Mammary epithelial cell (primary cell): ENCODE measurements at regions not wholly inside any gene's neighbourhood (a gene's known extent, or its start where the extent isn't known, plus 50 kb on each side); places are given as distances from the start of the nearest gene placed in this dataset.

Source experiments
- CTCF ChIP-seq, 2 donors: IDR thresholded peaks in 1 of 2; conservative IDR thresholded peaks in 1 of 2; 2 replicates each; pipeline ENCODE4 v1.5.1; 2011 to 2012; ENCODE audit warnings: inconsistent platforms in 2 of 2, low read length in 2 of 2, mild to moderate bottlenecking in 2 of 2, control low read depth in 1 of 2, low read depth in 1 of 2; ENCODE audit not compliant: insufficient read depth in 1 of 2; ENCODE audit errors: extremely low read depth in 1 of 2
- EZH2 ChIP-seq: IDR thresholded peaks from 2 replicates; pipeline ENCODE4 v1.6.1; 2012; ENCODE audit warnings: low read length, inconsistent platforms, borderline replicate concordance

GRCh38 chr13:76029706-76030105 lies 393.6 kb downstream of the LMO7 start:
- no peak for TF ChIP-seq CTCF (conservative IDR thresholded peaks at IDR 0.05 in 1 of 2, IDR thresholded peaks at IDR 0.05 in 1 of 2; ENCODE audit: extremely low read depth in 1 of 2, insufficient read depth in 1 of 2, low read depth in 1 of 2, low read length in 2 of 2)
- no peak for TF ChIP-seq EZH2
